Ascending aorta (tissue), 2 donors: ENCODE measurements at regions not wholly inside any gene's neighbourhood (a gene's known extent, or its start where the extent isn't known, plus 50 kb on each side); places are given as distances from the start of the nearest gene placed in this dataset.

ENCODE experiments used
- DNase-seq, 2 donors: peaks; one replicate each; pipeline ENCODE4 v3.0.0-alpha.2; 2019; ENCODE audit warnings: low spot score in 2 of 2
- H3K27ac ChIP-seq, 2 donors: fragments of 200-600 bp; sonication (generic); one replicate each; pipeline ENCODE4 v1.5.1; 2016 to 2017; ENCODE audit warnings: mild to moderate bottlenecking in 1 of 2
- H3K27me3 ChIP-seq: fragments of 200-600 bp; sonication (generic); one replicate; pipeline ENCODE4 v1.5.1; 2017
- H3K36me3 ChIP-seq, 2 donors: fragments of 200-600 bp; sonication (generic); one replicate each; pipeline ENCODE4 v1.5.1; 2016
- H3K4me1 ChIP-seq, 2 donors: fragments of 200-600 bp; sonication (generic); one replicate each; pipeline ENCODE4 v1.5.1; 2016 to 2017; ENCODE audit warnings: mild to moderate bottlenecking in 1 of 2
- H3K4me3 ChIP-seq, 2 donors: fragments of 200-600 bp; sonication (generic); one replicate each; pipeline ENCODE4 v1.5.1; 2016 to 2017; ENCODE audit warnings: mild to moderate bottlenecking in 1 of 2
- H3K9me3 ChIP-seq, 2 donors: fragments of 200-600 bp; sonication (generic); one replicate each; pipeline ENCODE4 v1.5.1; 2016
- intact Hi-C: fragments of 100-400 bp; cut with DNase I; formaldehyde crosslinking; loops from one replicate; pipeline ENCODE4 v1.15.1; 2023
- TF ChIP-seq, protein P1 (sequence below), 3 experiments: fragments of 200-600 bp in 2 of 3; fragments of 450-650 bp in 1 of 3; sonication (generic) in 2 of 3; IDR thresholded peaks; one replicate each; pipeline ENCODE4 v1.5.1; 2016 to 2019; ENCODE audit warnings: antibody characterized with exemption in 3 of 3, mild to moderate bottlenecking in 1 of 3, moderate library complexity in 1 of 3

- intact Hi-C loops, result no loop called here
- Histone ChIP-seq H3K36me3 (no peaks in the 10 kb centered on the region), H3K27ac (no peak overlapping the region), H3K27me3 (no peaks in the 10 kb centered on the region), H3K9me3 (no peaks in the 10 kb centered on the region), H3K4me3 (no peak overlapping the region), H3K4me1 (no peaks in the 10 kb centered on the region)
- TF ChIP-seq, protein P1, sequence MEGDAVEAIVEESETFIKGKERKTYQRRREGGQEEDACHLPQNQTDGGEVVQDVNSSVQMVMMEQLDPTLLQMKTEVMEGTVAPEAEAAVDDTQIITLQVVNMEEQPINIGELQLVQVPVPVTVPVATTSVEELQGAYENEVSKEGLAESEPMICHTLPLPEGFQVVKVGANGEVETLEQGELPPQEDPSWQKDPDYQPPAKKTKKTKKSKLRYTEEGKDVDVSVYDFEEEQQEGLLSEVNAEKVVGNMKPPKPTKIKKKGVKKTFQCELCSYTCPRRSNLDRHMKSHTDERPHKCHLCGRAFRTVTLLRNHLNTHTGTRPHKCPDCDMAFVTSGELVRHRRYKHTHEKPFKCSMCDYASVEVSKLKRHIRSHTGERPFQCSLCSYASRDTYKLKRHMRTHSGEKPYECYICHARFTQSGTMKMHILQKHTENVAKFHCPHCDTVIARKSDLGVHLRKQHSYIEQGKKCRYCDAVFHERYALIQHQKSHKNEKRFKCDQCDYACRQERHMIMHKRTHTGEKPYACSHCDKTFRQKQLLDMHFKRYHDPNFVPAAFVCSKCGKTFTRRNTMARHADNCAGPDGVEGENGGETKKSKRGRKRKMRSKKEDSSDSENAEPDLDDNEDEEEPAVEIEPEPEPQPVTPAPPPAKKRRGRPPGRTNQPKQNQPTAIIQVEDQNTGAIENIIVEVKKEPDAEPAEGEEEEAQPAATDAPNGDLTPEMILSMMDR (IDR thresholded peaks at IDR 0.05), result no peak
- no peak for DNase-seq
Observed at GRCh38 chr14:87852107-87852506, 140.9 kb downstream of the GALC start.

- H3K4me1 ChIP-seq, result no peaks in the 10 kb centered on the region
- no peaks in the 10 kb centered on the region for H3K9me3 ChIP-seq
- H3K4me3 ChIP-seq, result no peak overlapping the region
- H3K27me3 ChIP-seq, result no peaks in the 10 kb centered on the region
- TF ChIP-seq, protein P1 (IDR thresholded peaks at IDR 0.05), result no peak
- H3K27ac ChIP-seq, result no peak overlapping the region
- intact Hi-C loops, result no loop called here
- H3K36me3 ChIP-seq, result no peaks in the 10 kb centered on the region
- DNase-seq, result no peak
Observed at GRCh38 chr14:87851190-87851589, 141.8 kb downstream of the GALC start.

DNA sequence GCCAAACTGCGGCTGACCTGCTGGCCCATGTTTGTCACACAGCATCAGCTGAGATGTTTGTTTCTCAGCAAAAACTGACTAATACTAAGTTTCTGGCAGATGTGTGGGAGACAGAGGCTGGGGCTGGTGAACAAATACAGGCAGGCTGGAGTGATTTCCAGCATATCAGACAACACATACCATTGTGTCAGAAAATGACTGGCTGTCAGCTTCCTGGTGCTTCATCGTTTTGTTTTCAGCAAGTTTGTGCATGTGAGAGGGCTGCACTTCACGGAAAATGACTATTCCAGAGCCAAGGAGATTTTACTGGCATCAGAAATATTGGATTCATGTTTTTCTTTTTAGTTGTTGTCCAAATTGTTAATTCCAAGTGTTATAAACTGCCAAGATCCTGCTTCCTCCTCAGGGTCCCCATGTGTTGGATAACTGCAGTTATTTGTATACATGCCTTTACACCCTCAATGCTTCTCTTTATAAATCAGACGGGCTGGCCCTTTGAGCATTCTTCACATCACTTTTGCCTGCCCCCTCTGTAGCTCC is 145.7 kb downstream of the GALC start:
- intact Hi-C loops, result no loop called here
- no peaks in the 10 kb centered on the region for H3K4me1 ChIP-seq
- DNase-seq, result no peak
- no peak overlapping the region for H3K4me3 ChIP-seq
- TF ChIP-seq, protein P1 (IDR thresholded peaks at IDR 0.05), result no peak
- no peak overlapping the region for H3K27ac ChIP-seq
- no peaks in the 10 kb centered on the region for H3K36me3 ChIP-seq
- H3K27me3 ChIP-seq, result no peaks in the 10 kb centered on the region
- no peaks in the 10 kb centered on the region for H3K9me3 ChIP-seq

- no peaks in the 10 kb centered on the region for H3K4me1 ChIP-seq
- TF ChIP-seq, protein P1 (IDR thresholded peaks at IDR 0.05), result no peak
Observed at GRCh38 chr14:87840906-87841305, 152.1 kb downstream of the GALC start.

DNA sequence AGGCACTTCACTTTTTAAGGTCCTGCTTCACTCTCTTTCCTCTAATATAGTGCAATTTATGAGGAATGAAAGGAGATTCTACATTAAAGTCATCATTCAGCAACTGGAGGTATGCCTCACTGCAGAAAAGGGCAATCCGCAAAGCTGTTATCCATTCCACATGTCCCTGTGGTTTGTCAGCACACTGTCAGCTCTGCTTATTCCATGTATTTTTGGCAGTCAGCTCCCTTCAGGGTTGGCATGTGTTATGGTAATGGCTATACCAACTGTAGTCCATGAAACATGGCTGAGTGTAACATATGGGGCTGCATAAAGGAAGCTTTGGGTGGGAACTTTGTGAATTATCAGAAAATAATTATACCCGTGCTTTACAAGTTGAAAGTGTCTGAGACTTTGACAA is 154.1 kb downstream of the GALC start:
- Histone ChIP-seq H3K27ac (no peak overlapping the region), H3K27me3 (no peaks in the 10 kb centered on the region), H3K4me3 (no peak overlapping the region), H3K4me1 (no peaks in the 10 kb centered on the region), H3K36me3 (no peaks in the 10 kb centered on the region), H3K9me3 (no peaks in the 10 kb centered on the region)
- DNase-seq, result no peak
- intact Hi-C loops, result no loop called here
- TF ChIP-seq, protein P1 (IDR thresholded peaks at IDR 0.05), result no peak

More at GRCh38 chr14:87840906-87841305, 152.1 kb downstream of the GALC start:
- H3K9me3 ChIP-seq, result no peaks in the 10 kb centered on the region
- intact Hi-C loops, result no loop called here
- no peak for DNase-seq
- H3K4me3 ChIP-seq, result no peak overlapping the region
- H3K27me3 ChIP-seq, result no peaks in the 10 kb centered on the region
- H3K36me3 ChIP-seq, result no peaks in the 10 kb centered on the region
- H3K27ac ChIP-seq, result no peak overlapping the region

DNA sequence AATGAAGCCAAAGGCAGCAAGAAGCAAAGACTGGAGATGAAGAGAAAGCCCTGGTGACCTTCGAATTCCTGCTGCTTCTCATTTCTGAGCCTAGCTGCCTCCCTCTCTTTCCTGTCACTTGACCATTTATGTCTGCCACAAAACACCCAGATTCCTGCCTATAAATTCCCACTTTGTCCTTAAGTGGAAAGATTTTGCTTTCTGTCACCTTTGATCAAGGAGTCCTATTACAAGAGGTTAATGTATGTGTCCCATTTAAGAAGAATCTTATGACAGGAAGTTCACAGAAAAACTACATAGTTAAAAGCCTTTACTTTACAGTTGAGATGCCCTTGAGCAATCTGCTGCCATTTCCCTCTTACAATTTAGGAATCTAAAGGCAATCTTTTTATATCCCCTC is 155.7 kb downstream of the GALC start:
- Histone ChIP-seq H3K9me3 (no peaks in the 10 kb centered on the region), H3K4me1 (no peaks in the 10 kb centered on the region), H3K27ac (no peak overlapping the region), H3K27me3 (no peaks in the 10 kb centered on the region), H3K36me3 (no peaks in the 10 kb centered on the region), H3K4me3 (no peak overlapping the region)
- intact Hi-C loops, result no loop called here
- no peak for DNase-seq
- TF ChIP-seq, protein P1 (IDR thresholded peaks at IDR 0.05), result no peak
